GM18505 (cell line): ENCODE measurements at regions not wholly inside any gene's neighbourhood (a gene's known extent, or its start where the extent isn't known, plus 50 kb on each side); places are given as distances from the start of the nearest gene placed in this dataset.

ENCODE experiments used
- ATAC-seq: cut with Tn5 transposase; IDR thresholded peaks from one replicate; pipeline ENCODE4 v1.9.1; 2021; ENCODE audit not compliant: unreplicated experiment
- POLR2A ChIP-seq: IDR thresholded peaks from 4 replicates; pipeline ENCODE4 v1.6.1; 2011; ENCODE audit warnings: borderline replicate concordance; ENCODE audit not compliant: insufficient read depth, insufficient read length; ENCODE audit errors: extremely low read depth

DNA sequence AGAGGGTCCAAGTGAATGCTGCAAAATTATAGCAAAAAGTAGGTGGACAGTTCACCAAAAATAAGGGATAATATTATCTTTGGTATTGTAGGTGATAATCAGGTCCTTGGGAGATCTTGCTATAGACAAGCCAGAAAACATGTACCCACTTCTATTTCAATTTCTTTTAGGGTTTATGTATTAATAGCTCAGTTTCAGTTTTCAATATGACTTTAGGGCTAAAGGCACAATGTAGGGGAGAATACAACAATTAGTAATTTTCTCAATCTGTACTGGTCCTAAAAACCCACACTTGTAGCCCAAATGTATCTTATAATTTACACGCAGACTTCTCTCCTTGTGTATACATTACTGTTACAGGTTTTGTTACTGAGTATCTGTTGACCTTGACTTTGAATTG, 307.0 kb upstream of the ID4 start:
- no peak for ATAC-seq
- no peak for TF ChIP-seq POLR2A

GRCh38 chr6:19535351-19535750, 301.8 kb upstream of the ID4 start:
- no peak for TF ChIP-seq POLR2A
- no peak for ATAC-seq

GRCh38 chr6:19536838-19537237, 300.3 kb upstream of the ID4 start:
- ATAC-seq: no peak
- TF ChIP-seq POLR2A: no peak

- no peak for TF ChIP-seq POLR2A
- no peak for ATAC-seq
Observed at GRCh38 chr6:19538096-19538495, 299.1 kb upstream of the ID4 start.

- ATAC-seq: no peak
- TF ChIP-seq POLR2A: no peak
Observed at GRCh38 chr6:19547507-19547906, 289.7 kb upstream of the ID4 start.

- no peak for TF ChIP-seq POLR2A
- no peak for ATAC-seq
Observed at GRCh38 chr6:19549109-19549508, 288.1 kb upstream of the ID4 start.

DNA sequence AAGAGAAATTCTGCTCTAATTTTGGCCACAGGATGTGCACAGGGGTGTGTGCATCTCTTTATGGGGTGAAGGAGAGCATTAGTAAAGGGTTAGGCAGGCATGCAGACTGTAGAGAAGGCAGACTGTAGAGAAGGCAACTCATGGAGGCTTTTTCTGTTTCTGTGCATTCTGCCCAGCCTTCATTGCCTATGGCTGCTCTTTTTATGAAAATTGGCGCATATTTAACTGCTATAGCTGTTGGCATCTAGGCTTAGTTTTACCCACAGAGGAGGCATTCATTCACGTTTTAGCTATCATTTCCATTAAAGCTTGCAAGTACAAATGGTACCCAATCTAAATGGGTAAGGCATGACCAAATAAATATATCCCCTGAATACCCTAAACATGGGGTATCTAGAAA, 286.8 kb upstream of the ID4 start:
- TF ChIP-seq POLR2A: no peak

GRCh38 chr6:19551611-19552010, 285.6 kb upstream of the ID4 start:
- ATAC-seq: no peak
- TF ChIP-seq POLR2A: no peak

More for the DNA sequence above, 286.8 kb upstream of the ID4 start:
- ATAC-seq: no peak

DNA sequence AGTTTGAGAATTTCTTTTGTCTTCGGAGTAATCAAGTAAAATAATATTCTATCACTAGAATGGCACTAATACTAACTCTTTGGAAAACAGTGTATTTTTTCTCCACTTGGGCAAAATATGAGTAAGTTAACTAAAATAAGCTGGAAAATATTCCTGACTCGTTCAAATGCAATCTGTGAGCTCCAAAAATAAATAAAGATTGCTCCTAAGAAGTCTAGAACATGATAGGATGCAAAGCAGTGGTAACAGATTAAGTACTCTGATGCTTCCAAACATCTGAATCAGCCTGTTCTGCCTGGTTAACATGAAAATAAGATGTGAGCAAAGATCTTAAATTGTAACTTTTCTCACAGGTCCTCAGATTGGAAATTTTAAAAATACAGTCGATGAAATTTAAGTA, 285.1 kb upstream of the ID4 start:
- TF ChIP-seq POLR2A: no peak
- no peak for ATAC-seq

DNA sequence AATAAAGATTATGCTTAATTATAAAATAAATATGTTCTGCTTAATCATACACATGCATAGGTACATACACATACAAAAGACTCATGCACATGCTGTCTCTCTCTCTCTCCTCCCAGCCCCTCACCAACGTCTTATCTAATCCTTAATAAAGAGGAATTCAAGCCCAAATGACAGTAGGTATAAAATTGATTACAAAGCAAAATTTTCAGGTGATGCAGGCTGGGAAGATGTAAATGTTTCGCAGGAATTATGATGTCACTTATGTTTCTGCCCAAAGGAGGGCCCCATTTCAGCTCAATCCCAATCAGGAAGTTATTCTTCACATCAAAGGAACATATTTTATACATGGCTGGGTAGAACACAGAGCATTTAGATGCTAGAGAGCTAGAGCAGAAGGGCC, 284.6 kb upstream of the ID4 start:
- no peak for TF ChIP-seq POLR2A
- ATAC-seq: no peak

- no peak for ATAC-seq
Observed at GRCh38 chr6:19554356-19555225, 282.6 kb upstream of the ID4 start.

DNA sequence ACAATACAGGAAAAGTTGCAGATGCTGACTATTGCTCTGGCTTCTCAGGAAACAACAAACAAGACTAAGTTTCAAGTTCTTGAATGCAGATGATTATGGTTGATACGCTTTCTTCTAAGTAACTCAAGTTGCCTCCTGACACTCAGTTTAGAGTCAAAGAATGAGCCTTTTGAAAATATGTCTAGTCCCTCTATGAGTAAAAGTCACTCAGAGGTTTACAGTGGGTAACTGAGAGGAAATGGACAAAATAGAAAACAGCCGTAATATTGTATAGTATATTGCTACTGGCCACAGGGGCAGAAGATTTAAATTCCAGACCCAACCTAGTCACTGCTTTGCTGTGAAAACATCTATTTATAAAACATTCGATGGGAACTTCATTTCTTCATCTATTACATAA, 280.0 kb upstream of the ID4 start:
- TF ChIP-seq POLR2A: no peak
- no peak for ATAC-seq

More at GRCh38 chr6:19554356-19555225, 282.6 kb upstream of the ID4 start:
- no peak for TF ChIP-seq POLR2A

- TF ChIP-seq POLR2A: no peak
- no peak for ATAC-seq
Observed at GRCh38 chr6:19558201-19558600, 279.0 kb upstream of the ID4 start.

- ATAC-seq: no peak
- TF ChIP-seq POLR2A: no peak
Observed at GRCh38 chr6:19558934-19559333, 278.2 kb upstream of the ID4 start.
